Breast epithelium (tissue), 4 donors: ENCODE measurements at regions not wholly inside any gene's neighbourhood (a gene's known extent, or its start where the extent isn't known, plus 50 kb on each side); places are given as distances from the start of the nearest gene placed in this dataset.

Experiments used
- DNase-seq, 2 donors: peaks; one replicate each; pipeline ENCODE4 v3.0.0-alpha.2; 2019; ENCODE audit warnings: low spot score in 2 of 2
- H3K27ac ChIP-seq, 2 donors: fragments of 200-600 bp; sonication (generic) in 1 of 2; one replicate each; pipeline ENCODE4 v1.5.1; 2016 to 2019; ENCODE audit warnings: mild to moderate bottlenecking in 1 of 2
- H3K27me3 ChIP-seq, 2 donors: fragments of 200-600 bp; sonication (generic) in 1 of 2; one replicate each; pipeline versions ENCODE4 v1.5.1 to v1.6.0; 2017 to 2019; ENCODE audit warnings: control low read depth in 1 of 2, mild to moderate bottlenecking in 1 of 2
- H3K36me3 ChIP-seq: fragments of 200-600 bp; one replicate; pipeline ENCODE4 v1.5.1; 2019
- H3K4me1 ChIP-seq, 2 donors: fragments of 200-600 bp; sonication (generic); one replicate each; pipeline ENCODE4 v1.5.1; 2016 to 2019; ENCODE audit warnings: control low read depth in 1 of 2
- H3K4me3 ChIP-seq, 3 donors: fragments of 200-600 bp; sonication (generic); 1 replicate in 2 of 3; 2 replicates in 1 of 3; pipeline ENCODE4 v1.5.1; 2016 to 2019; ENCODE audit warnings: mild to moderate bottlenecking in 3 of 3, moderate library complexity in 2 of 3
- H3K9me3 ChIP-seq, 2 donors: fragments of 200-600 bp; sonication (generic) in 1 of 2; one replicate each; pipeline ENCODE4 v1.5.1; 2016 to 2019; ENCODE audit warnings: control low read depth in 1 of 2
- POLR2A ChIP-seq: fragments of 450-650 bp; IDR thresholded peaks from one replicate; pipeline ENCODE4 v1.6.1; 2016; ENCODE audit warnings: antibody characterized with exemption, mild to moderate bottlenecking, moderate library complexity
- POLR2AphosphoS5 ChIP-seq, 3 donors: sonication (generic); formaldehyde crosslinking; IDR thresholded peaks; one replicate each; pipeline ENCODE4 v1.6.1; 2017; ENCODE audit warnings: antibody characterized with exemption in 3 of 3
- intact Hi-C: fragments of 100-400 bp; cut with DNase I; formaldehyde crosslinking; loops from one replicate; pipeline ENCODE4 v1.15.1; 2023; ENCODE audit warnings: low total_unique reads
- TF ChIP-seq, protein P1 (sequence below), 3 donors: fragments of 450-650 bp; IDR thresholded peaks; one replicate each; pipeline ENCODE4 v1.5.1; 2016 to 2017; ENCODE audit warnings: antibody characterized with exemption in 3 of 3, mild to moderate bottlenecking in 3 of 3, moderate library complexity in 3 of 3

DNA sequence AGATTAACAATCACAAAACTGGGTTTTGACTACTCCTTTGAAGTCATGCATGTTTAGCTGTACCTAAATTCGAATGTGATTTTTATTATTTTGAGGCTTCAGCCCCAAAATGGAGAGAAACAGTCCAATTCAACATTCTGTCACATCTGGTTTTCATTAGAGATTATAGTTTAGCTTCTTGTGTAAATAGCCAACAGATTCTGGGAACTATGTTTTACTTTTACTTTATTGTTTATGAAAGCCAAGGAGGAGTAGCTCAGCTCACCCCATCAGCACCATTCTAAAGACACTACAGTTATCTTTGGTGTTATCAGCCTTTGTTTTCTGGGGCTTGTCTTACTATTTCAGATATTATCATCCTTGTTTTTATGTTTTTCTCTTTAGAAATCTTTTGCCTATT is 465.0 kb upstream of the CWC22 start:
- Histone ChIP-seq H3K27me3 (no peaks in the 10 kb centered on the region), H3K4me3 (no peak overlapping the region), H3K27ac (no peak overlapping the region), H3K9me3 (peaks cover 0 to 6% of the 10 kb centered on the region in 2 donors), H3K4me1 (no peaks in the 10 kb centered on the region), H3K36me3 (no peaks in the 10 kb centered on the region)
- TF ChIP-seq POLR2AphosphoS5 (IDR thresholded peaks at IDR 0.05), result no peak
- TF ChIP-seq POLR2A, result no peak
- TF ChIP-seq, protein P1, sequence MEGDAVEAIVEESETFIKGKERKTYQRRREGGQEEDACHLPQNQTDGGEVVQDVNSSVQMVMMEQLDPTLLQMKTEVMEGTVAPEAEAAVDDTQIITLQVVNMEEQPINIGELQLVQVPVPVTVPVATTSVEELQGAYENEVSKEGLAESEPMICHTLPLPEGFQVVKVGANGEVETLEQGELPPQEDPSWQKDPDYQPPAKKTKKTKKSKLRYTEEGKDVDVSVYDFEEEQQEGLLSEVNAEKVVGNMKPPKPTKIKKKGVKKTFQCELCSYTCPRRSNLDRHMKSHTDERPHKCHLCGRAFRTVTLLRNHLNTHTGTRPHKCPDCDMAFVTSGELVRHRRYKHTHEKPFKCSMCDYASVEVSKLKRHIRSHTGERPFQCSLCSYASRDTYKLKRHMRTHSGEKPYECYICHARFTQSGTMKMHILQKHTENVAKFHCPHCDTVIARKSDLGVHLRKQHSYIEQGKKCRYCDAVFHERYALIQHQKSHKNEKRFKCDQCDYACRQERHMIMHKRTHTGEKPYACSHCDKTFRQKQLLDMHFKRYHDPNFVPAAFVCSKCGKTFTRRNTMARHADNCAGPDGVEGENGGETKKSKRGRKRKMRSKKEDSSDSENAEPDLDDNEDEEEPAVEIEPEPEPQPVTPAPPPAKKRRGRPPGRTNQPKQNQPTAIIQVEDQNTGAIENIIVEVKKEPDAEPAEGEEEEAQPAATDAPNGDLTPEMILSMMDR (IDR thresholded peaks at IDR 0.05), result no peak
- DNase-seq, result no peak
- intact Hi-C loops, result no loop called here

DNA sequence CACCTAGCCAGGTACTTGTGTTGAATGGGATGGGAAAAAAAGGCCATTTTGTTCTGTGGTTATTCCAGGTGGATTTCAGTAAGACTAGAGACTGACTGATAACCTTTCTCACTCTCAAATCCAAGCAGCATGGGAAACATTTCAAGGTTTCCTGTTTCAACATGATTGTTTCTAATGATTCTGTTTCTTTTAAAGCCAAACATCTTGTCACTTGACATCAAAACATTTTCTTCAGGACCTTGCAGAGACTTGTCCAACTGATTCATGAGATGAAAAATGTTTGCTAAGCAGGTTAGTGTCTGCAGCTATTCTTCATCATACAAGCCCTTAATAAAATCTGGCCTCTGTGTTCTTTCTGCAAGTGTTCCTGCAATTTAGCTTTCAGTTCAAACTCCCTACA is 456.5 kb upstream of the CWC22 start:
- Histone ChIP-seq H3K27ac (no peak overlapping the region), H3K36me3 (no peaks in the 10 kb centered on the region), H3K4me1 (no peaks in the 10 kb centered on the region), H3K27me3 (no peaks in the 10 kb centered on the region), H3K9me3 (peaks cover 0 to 6% of the 10 kb centered on the region in 2 donors), H3K4me3 (no peak overlapping the region)
- no peak for DNase-seq
- TF ChIP-seq, protein P1 (IDR thresholded peaks at IDR 0.05), result no peak
- TF ChIP-seq POLR2AphosphoS5 (IDR thresholded peaks at IDR 0.05), result no peak
- intact Hi-C loops, result no loop called here

DNA sequence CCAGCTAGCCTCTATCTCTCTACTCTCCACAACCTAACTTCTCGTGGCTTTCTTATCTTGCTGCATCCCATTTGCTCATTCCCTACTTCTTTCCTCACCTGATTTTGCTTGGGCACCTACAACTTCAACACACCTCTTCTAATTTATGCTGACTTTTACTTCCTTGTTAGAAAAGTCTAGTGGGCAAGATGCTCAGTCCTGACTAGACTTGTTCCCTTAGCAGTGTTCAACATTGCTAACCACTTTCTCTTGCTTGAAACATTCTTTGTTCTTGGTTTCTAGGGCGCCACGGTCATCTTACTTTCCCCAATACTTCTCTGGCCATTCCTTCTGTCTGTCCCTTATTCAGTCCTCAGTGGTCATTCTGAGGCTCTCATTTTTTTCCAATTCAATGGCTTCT is 454.7 kb upstream of the CWC22 start:
- H3K36me3 ChIP-seq, result no peaks in the 10 kb centered on the region
- no peak overlapping the region for H3K27ac ChIP-seq
- H3K4me3 ChIP-seq, result no peak overlapping the region
- intact Hi-C loops, result no loop called here
- H3K27me3 ChIP-seq, result no peaks in the 10 kb centered on the region
- no peaks in the 10 kb centered on the region for H3K9me3 ChIP-seq
- TF ChIP-seq POLR2A, result no peak
- TF ChIP-seq, protein P1 (IDR thresholded peaks at IDR 0.05), result no peak
- no peak for TF ChIP-seq POLR2AphosphoS5 (IDR thresholded peaks at IDR 0.05)
- H3K4me1 ChIP-seq, result no peaks in the 10 kb centered on the region
- no peak for DNase-seq

DNA sequence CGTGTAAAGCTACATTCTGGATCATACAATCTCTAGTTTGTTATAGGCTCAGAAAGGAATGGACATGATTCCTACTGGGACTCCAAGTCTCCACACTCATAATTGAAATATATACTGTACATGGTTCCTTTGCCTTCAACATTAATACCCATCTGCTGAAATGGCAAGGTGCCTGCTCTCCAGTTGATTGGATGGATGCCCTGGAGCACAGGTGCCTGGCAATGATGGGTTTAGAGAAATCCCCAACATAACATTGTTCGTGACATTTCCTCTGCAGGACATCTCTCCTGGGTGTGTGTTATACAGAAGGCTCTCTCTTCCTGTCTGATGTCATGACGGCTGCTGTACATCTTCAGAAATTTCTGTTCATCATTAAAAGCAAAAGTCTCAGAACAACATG is 449.7 kb upstream of the CWC22 start:
- intact Hi-C loops, result no loop called here
- no peak for DNase-seq
- no peak overlapping the region for H3K27ac ChIP-seq
- H3K36me3 ChIP-seq, result no peaks in the 10 kb centered on the region
- no peaks in the 10 kb centered on the region for H3K4me1 ChIP-seq
- H3K4me3 ChIP-seq, result no peak overlapping the region
- TF ChIP-seq POLR2A (no peak), POLR2AphosphoS5 (IDR thresholded peaks at IDR 0.05) (no peak)
- TF ChIP-seq, protein P1 (IDR thresholded peaks at IDR 0.05), result no peak
- H3K9me3 ChIP-seq, result no peaks in the 10 kb centered on the region
- H3K27me3 ChIP-seq, result no peaks in the 10 kb centered on the region

DNA sequence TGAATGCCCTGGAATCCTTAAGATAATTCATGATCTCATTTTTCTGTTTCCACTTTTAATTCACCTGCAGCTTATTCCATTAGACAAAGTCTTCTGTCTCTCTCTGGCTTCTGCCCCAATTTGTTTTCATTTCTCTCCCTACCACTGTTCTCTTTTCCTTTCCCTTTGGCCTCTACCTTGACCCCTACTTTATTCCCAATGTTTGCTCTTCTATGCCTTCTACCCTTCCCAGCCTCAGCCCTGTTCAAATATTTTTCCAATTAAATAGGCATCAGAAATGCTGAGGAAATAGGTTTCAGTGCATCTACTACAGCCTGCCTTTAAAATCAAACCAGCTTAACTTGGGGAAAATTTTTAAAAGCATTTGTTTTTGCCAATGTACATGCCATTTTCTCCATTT is 443.7 kb upstream of the CWC22 start:
- DNase-seq, result no peak
- H3K36me3 ChIP-seq, result no peaks in the 10 kb centered on the region
- H3K4me3 ChIP-seq, result no peak overlapping the region
- no peaks in the 10 kb centered on the region for H3K9me3 ChIP-seq
- no peaks in the 10 kb centered on the region for H3K27me3 ChIP-seq
- no peaks in the 10 kb centered on the region for H3K4me1 ChIP-seq
- no peak overlapping the region for H3K27ac ChIP-seq
- intact Hi-C loops, result no loop called here
- no peak for TF ChIP-seq POLR2AphosphoS5 (IDR thresholded peaks at IDR 0.05)
- TF ChIP-seq, protein P1 (IDR thresholded peaks at IDR 0.05), result no peak
- no peak for TF ChIP-seq POLR2A
